BLaER1 treated with 17β-estradiol and CSF1 and Interleukin-3, amounts not matched to agents 10 nM and 100 nM (cell line): ENCODE measurements at regions not wholly inside any gene's neighbourhood (a gene's known extent, or its start where the extent isn't known, plus 50 kb on each side); places are given as distances from the start of the nearest gene placed in this dataset.

Experiments used
- H3K27ac ChIP-seq, 11 experiments: shearing (Covaris generic); formaldehyde crosslinking; 2 replicates each; pipeline ENCODE4 v1.8.1; 2022
- H3K27me3 ChIP-seq, 11 experiments: shearing (Covaris generic); formaldehyde crosslinking; 2 replicates each; pipeline ENCODE4 v1.8.1; 2022
- H3K36me3 ChIP-seq, 11 experiments: shearing (Covaris generic); formaldehyde crosslinking; 2 replicates each; pipeline ENCODE4 v1.8.1; 2022
- H3K4me1 ChIP-seq, 10 experiments: shearing (Covaris generic); formaldehyde crosslinking; 2 replicates each; pipeline ENCODE4 v1.8.1; 2022
- H3K4me2 ChIP-seq, 11 experiments: shearing (Covaris generic); formaldehyde crosslinking; 2 replicates each; pipeline ENCODE4 v1.8.1; 2022
- H3K4me3 ChIP-seq, 10 experiments: shearing (Covaris generic); formaldehyde crosslinking; 2 replicates each; pipeline ENCODE4 v1.8.1; 2022
- H3K9ac ChIP-seq, 11 experiments: shearing (Covaris generic); formaldehyde crosslinking; 2 replicates each; pipeline ENCODE4 v1.8.1; 2022
- H3K9me3 ChIP-seq, 11 experiments: shearing (Covaris generic); formaldehyde crosslinking; replicated peaks in 1 of 11; 2 replicates each; pipeline ENCODE4 v1.8.1; 2022
- H4K20me1 ChIP-seq, 11 experiments: shearing (Covaris generic); formaldehyde crosslinking; 2 replicates each; pipeline ENCODE4 v1.8.1; 2022
- Cebpa-rat ChIP-seq, 11 experiments: shearing (Covaris generic); IDR thresholded peaks; 2 replicates each; pipeline ENCODE4 v1.8.1; 2022

GRCh38 chr18:65359479-65359878 lies 391.3 kb upstream of the CDH7 start:
- Histone ChIP-seq H3K36me3 (no peaks in the 10 kb centered on the region), H3K4me2 (no peak overlapping the region), H4K20me1 (no peaks in the 10 kb centered on the region), H3K27me3 (no peaks in the 10 kb centered on the region), H3K9me3 (no peaks in the 10 kb centered on the region), H3K9ac (no peak overlapping the region), H3K27ac (no peak overlapping the region), H3K4me1 (peaks cover 0 to 4% (median 2%) of the 10 kb centered on the region in 10 experiments; a peak in 6 of 20 replicates), H3K4me3 (no peak overlapping the region)
- no peak for TF ChIP-seq Cebpa-rat (IDR thresholded peaks at IDR 0.05)

- no peak overlapping the region for H3K4me3 ChIP-seq
- no peak overlapping the region for H3K4me2 ChIP-seq
- no peak overlapping the region for H3K27ac ChIP-seq
- H3K4me1 ChIP-seq = no peaks in the 10 kb centered on the region
- H4K20me1 ChIP-seq = no peaks in the 10 kb centered on the region
- TF ChIP-seq Cebpa-rat (IDR thresholded peaks at IDR 0.05) = no peak
- no peaks in the 10 kb centered on the region for H3K27me3 ChIP-seq
- no peaks in the 10 kb centered on the region for H3K36me3 ChIP-seq
- no peak overlapping the region for H3K9ac ChIP-seq
- no peaks in the 10 kb centered on the region for H3K9me3 ChIP-seq
Observed at GRCh38 chr18:65358306-65358705, 392.5 kb upstream of the CDH7 start.

- no peaks in the 10 kb centered on the region for H3K36me3 ChIP-seq
- no peak overlapping the region for H3K4me3 ChIP-seq
- no peaks in the 10 kb centered on the region for H3K9me3 ChIP-seq
Observed at GRCh38 chr18:65352186-65352585, 398.6 kb upstream of the CDH7 start.

GRCh38 chr18:65349635-65350034 lies 401.2 kb upstream of the CDH7 start:
- no peak for TF ChIP-seq Cebpa-rat (IDR thresholded peaks at IDR 0.05)
- no peaks in the 10 kb centered on the region for H3K27me3 ChIP-seq
- no peaks in the 10 kb centered on the region for H3K36me3 ChIP-seq
- no peaks in the 10 kb centered on the region for H3K4me1 ChIP-seq
- H4K20me1 ChIP-seq = no peaks in the 10 kb centered on the region
- no peaks in the 10 kb centered on the region for H3K9me3 ChIP-seq
- H3K4me2 ChIP-seq = no peak overlapping the region
- no peak overlapping the region for H3K27ac ChIP-seq
- no peak overlapping the region for H3K9ac ChIP-seq
- no peak overlapping the region for H3K4me3 ChIP-seq

More at GRCh38 chr18:65352186-65352585, 398.6 kb upstream of the CDH7 start:
- no peak for TF ChIP-seq Cebpa-rat (IDR thresholded peaks at IDR 0.05)
- no peaks in the 10 kb centered on the region for H4K20me1 ChIP-seq
- no peak overlapping the region for H3K9ac ChIP-seq
- no peak overlapping the region for H3K4me2 ChIP-seq
- no peaks in the 10 kb centered on the region for H3K4me1 ChIP-seq
- H3K27ac ChIP-seq = no peak overlapping the region
- H3K27me3 ChIP-seq = no peaks in the 10 kb centered on the region

- TF ChIP-seq Cebpa-rat (IDR thresholded peaks at IDR 0.05) = no peak
- no peaks in the 10 kb centered on the region for H4K20me1 ChIP-seq
- no peaks in the 10 kb centered on the region for H3K36me3 ChIP-seq
- H3K9me3 ChIP-seq = peaks cover 0 to 8% (median 4%) of the 10 kb centered on the region in 11 experiments; a peak in 6 of 22 replicates
- no peaks in the 10 kb centered on the region for H3K4me1 ChIP-seq
- H3K9ac ChIP-seq = no peak overlapping the region
- no peaks in the 10 kb centered on the region for H3K27me3 ChIP-seq
- no peak overlapping the region for H3K27ac ChIP-seq
- no peak overlapping the region for H3K4me3 ChIP-seq
- no peak overlapping the region for H3K4me2 ChIP-seq
Observed at GRCh38 chr18:65347446-65347845, 403.4 kb upstream of the CDH7 start.

- no peak overlapping the region for H3K4me2 ChIP-seq
- H3K9me3 ChIP-seq = peaks cover 0 to 8% (median 4%) of the 10 kb centered on the region in 11 experiments; a peak in 6 of 22 replicates
- H4K20me1 ChIP-seq = no peaks in the 10 kb centered on the region
Observed at GRCh38 chr18:65346086-65346485, 404.7 kb upstream of the CDH7 start.

GRCh38 chr18:65343571-65343970 lies 407.2 kb upstream of the CDH7 start:
- Histone ChIP-seq H3K4me1 (no peaks in the 10 kb centered on the region), H3K27me3 (no peaks in the 10 kb centered on the region), H3K4me3 (no peak overlapping the region), H3K36me3 (no peaks in the 10 kb centered on the region), H3K9me3 (peaks cover 0 to 8% (median 4%) of the 10 kb centered on the region in 11 experiments; a peak in 6 of 22 replicates), H3K27ac (no peak overlapping the region), H3K9ac (no peak overlapping the region), H4K20me1 (no peaks in the 10 kb centered on the region), H3K4me2 (no peak overlapping the region)
- TF ChIP-seq Cebpa-rat (IDR thresholded peaks at IDR 0.05) = no peak

More at GRCh38 chr18:65346086-65346485, 404.7 kb upstream of the CDH7 start:
- no peaks in the 10 kb centered on the region for H3K4me1 ChIP-seq
- H3K4me3 ChIP-seq = no peak overlapping the region
- H3K36me3 ChIP-seq = no peaks in the 10 kb centered on the region
- H3K27ac ChIP-seq = no peak overlapping the region
- no peak overlapping the region for H3K9ac ChIP-seq
- no peaks in the 10 kb centered on the region for H3K27me3 ChIP-seq
- no peak for TF ChIP-seq Cebpa-rat (IDR thresholded peaks at IDR 0.05)

GRCh38 chr18:65336411-65336810 lies 414.4 kb upstream of the CDH7 start:
- Histone ChIP-seq H3K4me3 (no peak overlapping the region), H3K4me2 (no peak overlapping the region), H3K36me3 (no peaks in the 10 kb centered on the region), H3K4me1 (no peaks in the 10 kb centered on the region), H3K27ac (no peak overlapping the region), H4K20me1 (no peaks in the 10 kb centered on the region), H3K9me3 (no peaks in the 10 kb centered on the region), H3K27me3 (no peaks in the 10 kb centered on the region), H3K9ac (no peak overlapping the region)
- no peak for TF ChIP-seq Cebpa-rat (IDR thresholded peaks at IDR 0.05)

GRCh38 chr18:65329010-65329409 lies 421.8 kb upstream of the CDH7 start:
- H3K4me2 ChIP-seq = no peak overlapping the region
- no peaks in the 10 kb centered on the region for H4K20me1 ChIP-seq
- H3K36me3 ChIP-seq = no peaks in the 10 kb centered on the region
- H3K27ac ChIP-seq = no peak overlapping the region
- no peaks in the 10 kb centered on the region for H3K9me3 ChIP-seq
- no peak for TF ChIP-seq Cebpa-rat (IDR thresholded peaks at IDR 0.05)
- H3K27me3 ChIP-seq = no peaks in the 10 kb centered on the region
- no peaks in the 10 kb centered on the region for H3K4me1 ChIP-seq
- H3K4me3 ChIP-seq = no peak overlapping the region
- no peak overlapping the region for H3K9ac ChIP-seq

GRCh38 chr18:65326805-65327204 lies 424.0 kb upstream of the CDH7 start:
- no peaks in the 10 kb centered on the region for H4K20me1 ChIP-seq
- H3K27ac ChIP-seq = no peak overlapping the region
- H3K9me3 ChIP-seq = no peaks in the 10 kb centered on the region
- no peaks in the 10 kb centered on the region for H3K27me3 ChIP-seq
- no peak overlapping the region for H3K9ac ChIP-seq
- H3K4me1 ChIP-seq = no peaks in the 10 kb centered on the region
- H3K4me3 ChIP-seq = no peak overlapping the region
- H3K4me2 ChIP-seq = no peak overlapping the region
- H3K36me3 ChIP-seq = no peaks in the 10 kb centered on the region
- TF ChIP-seq Cebpa-rat (IDR thresholded peaks at IDR 0.05) = no peak
